H1 (cell line): ENCODE measurements at regions not wholly inside any gene's neighbourhood (a gene's known extent, or its start where the extent isn't known, plus 50 kb on each side); places are given as distances from the start of the nearest gene placed in this dataset.

Experiments
- CTCF ChIA-PET: fragments of 300-600 bp; sonication (Branson Sonifier 250); formaldehyde crosslinking; loops from one replicate; lab custom pipeline; 2021; ENCODE audit not compliant: partially characterized antibody; lab: Charles Lee
- POLR2A ChIA-PET: fragments of 300-600 bp; sonication (Branson Sonifier 250); formaldehyde crosslinking; loops from one replicate; lab custom pipeline; 2021; ENCODE audit warnings: inconsistent platforms; ENCODE audit not compliant: partially characterized antibody; lab: Charles Lee
- DNase-seq, 2 experiments: peaks; one replicate each; pipeline versions ENCODE4 v3.0.0 to v3.0.0-alpha.2; 2010 to 2022; ENCODE audit warnings: low spot score in 2 of 2, low read depth in 1 of 2, mixed read lengths in 1 of 2
- FAIRE-seq: peaks from 2 replicates; lab custom pipeline; 2011; peaks lifted over from hg19 to GRCh38; lab: Jason Lieb, UNC
- H2AFZ ChIP-seq: 2 replicates; pipeline ENCODE4 v1.8.1; 2012; ENCODE audit warnings: low read length, inconsistent platforms
- H2AK5ac ChIP-seq: 2 replicates; pipeline ENCODE4 v1.6.1; 2013; ENCODE audit warnings: low read depth, low read length
- H2BK120ac ChIP-seq: replicated peaks from 2 replicates; pipeline ENCODE3; 2013; ENCODE audit warnings: low read depth, low read length, inconsistent platforms
- H2BK12ac ChIP-seq: 2 replicates; pipeline ENCODE4 v1.6.1; 2013; ENCODE audit warnings: low read depth, low read length
- H2BK15ac ChIP-seq: 2 replicates; pipeline ENCODE4 v1.6.1; 2013; ENCODE audit warnings: low read length
- H2BK20ac ChIP-seq: 2 replicates; pipeline ENCODE4 v1.6.1; 2013; ENCODE audit warnings: low read length
- H2BK5ac ChIP-seq: 2 replicates; pipeline ENCODE4 v1.6.1; 2013; ENCODE audit warnings: low read depth, low read length
- H3K14ac ChIP-seq: 2 replicates; pipeline ENCODE4 v1.6.1; 2013; ENCODE audit warnings: inconsistent platforms; ENCODE audit not compliant: insufficient read length
- H3K18ac ChIP-seq: 2 replicates; pipeline ENCODE4 v1.6.1; 2013; ENCODE audit warnings: low read length; ENCODE audit errors: extremely low read depth
- H3K23ac ChIP-seq: 2 replicates; pipeline ENCODE4 v1.6.1; 2013; ENCODE audit warnings: inconsistent platforms; ENCODE audit not compliant: insufficient read length
- H3K23me2 ChIP-seq: 2 replicates; pipeline ENCODE4 v1.6.1; 2013; ENCODE audit warnings: low read depth, low read length
- H3K27ac ChIP-seq: 2 replicates; pipeline ENCODE4 v1.6.1; 2011; ENCODE audit warnings: low read depth, low read length, inconsistent platforms
- H3K27me3 ChIP-seq, 4 experiments: replicated peaks in 1 of 4; 1 replicate in 1 of 4; 2 replicates in 3 of 4; pipeline versions ENCODE4 v1.6.1 to v1.8.1; 2011 to 2013; ENCODE audit warnings: low read length in 3 of 4, mild to moderate bottlenecking in 3 of 4, inconsistent platforms in 2 of 4, mixed read lengths in 2 of 4, moderate library complexity in 1 of 4; ENCODE audit not compliant: control insufficient read depth in 3 of 4, insufficient read depth in 3 of 4; ENCODE audit errors: extremely low read depth in 1 of 4
- H3K36me3 ChIP-seq, 4 experiments: 2 replicates each; pipeline versions ENCODE4 v1.6.1 to v1.8.1; 2011 to 2013; ENCODE audit warnings: mild to moderate bottlenecking in 4 of 4, low read length in 3 of 4, moderate library complexity in 2 of 4, control low read depth in 1 of 4, inconsistent platforms in 1 of 4; ENCODE audit not compliant: insufficient read depth in 4 of 4, control insufficient read depth in 2 of 4
- H3K4ac ChIP-seq: replicated peaks from 2 replicates; pipeline ENCODE3; 2013; ENCODE audit warnings: low read length, low read depth, mixed read lengths, inconsistent platforms; ENCODE audit not compliant: insufficient read length
- H3K4me1 ChIP-seq, 4 experiments: replicated peaks in 1 of 4; 1 replicate in 1 of 4; 2 replicates in 3 of 4; pipeline versions ENCODE4 v1.6.1 to v1.8.1; 2011 to 2013; ENCODE audit warnings: low read length in 3 of 4, inconsistent platforms in 2 of 4, mixed read lengths in 1 of 4; ENCODE audit not compliant: insufficient read depth in 4 of 4, control insufficient read depth in 3 of 4
- H3K4me2 ChIP-seq, 2 experiments: 2 replicates each; pipeline versions ENCODE4 v1.6.1 to v1.8.1; 2011 to 2013; ENCODE audit warnings: low read depth in 2 of 2, low read length in 2 of 2, control low read depth in 1 of 2, inconsistent platforms in 1 of 2, mild to moderate bottlenecking in 1 of 2; ENCODE audit not compliant: insufficient read depth in 1 of 2
- H3K4me3 ChIP-seq, 4 experiments: fragments of 200-600, 300-600 bp in 1 of 4; sonication (generic), shearing (Covaris generic), sonication (Bioruptor Twin) in 1 of 4; 2 replicates each; pipeline versions ENCODE4 v1.5.1 to v1.8.1; 2011 to 2016; ENCODE audit warnings: low read length in 4 of 4, low read depth in 3 of 4, control low read depth in 2 of 4, inconsistent platforms in 2 of 4, mild to moderate bottlenecking in 2 of 4, mixed read lengths in 1 of 4, moderate library complexity in 1 of 4; ENCODE audit not compliant: insufficient read depth in 2 of 4; ENCODE audit errors: extremely low read depth in 1 of 4
- H3K56ac ChIP-seq: replicated peaks from 2 replicates; pipeline ENCODE3; 2013; ENCODE audit warnings: low read depth, mild to moderate bottlenecking, mixed read lengths, low read length, inconsistent platforms; ENCODE audit not compliant: insufficient read length
- H3K79me1 ChIP-seq: 2 replicates; pipeline ENCODE4 v1.6.1; 2013; ENCODE audit warnings: low read depth, low read length, control low read depth
- H3K79me2 ChIP-seq, 2 experiments: 2 replicates each; pipeline versions ENCODE4 v1.6.1 to v1.8.1; 2012 to 2013; ENCODE audit warnings: low read length in 2 of 2, mild to moderate bottlenecking in 2 of 2, inconsistent platforms in 1 of 2; ENCODE audit not compliant: insufficient read depth in 2 of 2, control insufficient read depth in 1 of 2
- H3K9ac ChIP-seq, 4 experiments: replicated peaks in 1 of 4; 1 replicate in 1 of 4; 2 replicates in 3 of 4; pipeline versions ENCODE4 v1.6.1 to v1.8.1; 2011 to 2013; ENCODE audit warnings: low read depth in 3 of 4, low read length in 3 of 4, control low read depth in 2 of 4, mild to moderate bottlenecking in 2 of 4, moderate library complexity in 2 of 4, inconsistent platforms in 1 of 4; ENCODE audit errors: extremely low read depth in 1 of 4
- H3K9me3 ChIP-seq, 2 experiments: 2 replicates each; pipeline versions ENCODE4 v1.6.1 to v1.8.1; 2012 to 2013; ENCODE audit warnings: mild to moderate bottlenecking in 2 of 2, moderate library complexity in 2 of 2, control low read depth in 1 of 2, inconsistent platforms in 1 of 2, low read depth in 1 of 2, low read length in 1 of 2, mixed read lengths in 1 of 2; ENCODE audit not compliant: insufficient read depth in 2 of 2
- H4K20me1 ChIP-seq, 2 experiments: replicated peaks in 1 of 2; 2 replicates each; pipeline versions ENCODE3 to v1.8.1; 2011 to 2013; ENCODE audit warnings: inconsistent platforms in 2 of 2, low read length in 2 of 2, mild to moderate bottlenecking in 1 of 2; ENCODE audit not compliant: insufficient read depth in 2 of 2, control insufficient read depth in 1 of 2
- H4K5ac ChIP-seq: 2 replicates; pipeline ENCODE4 v1.6.1; 2013; ENCODE audit warnings: low read length, low read depth, mixed read lengths, inconsistent platforms; ENCODE audit not compliant: insufficient read length
- H4K8ac ChIP-seq: 2 replicates; pipeline ENCODE4 v1.8.0; 2013; ENCODE audit warnings: mild to moderate bottlenecking, moderate library complexity, low read length, inconsistent platforms; ENCODE audit not compliant: insufficient read depth; ENCODE audit errors: extremely low read depth
- H4K91ac ChIP-seq: replicated peaks from 2 replicates; pipeline ENCODE3; 2013; ENCODE audit warnings: low read length, mixed read lengths, inconsistent platforms; ENCODE audit not compliant: insufficient read length
- BCL11A ChIP-seq, 2 experiments: IDR thresholded peaks; one replicate each; pipeline ENCODE4 v1.6.1; 2011; ENCODE audit warnings: low read depth in 2 of 2, low read length in 2 of 2, mild to moderate bottlenecking in 2 of 2
- CHD1 ChIP-seq: IDR thresholded peaks from 2 replicates; pipeline ENCODE4 v1.6.1; 2012; ENCODE audit warnings: low read depth, low read length, improper control_type of control experiment
- FOSL1 ChIP-seq: IDR thresholded peaks from 2 replicates; pipeline ENCODE4 v1.6.1; 2011; ENCODE audit warnings: mild to moderate bottlenecking, low read depth, low read length, moderate library complexity; ENCODE audit not compliant: insufficient read depth
- KDM5A ChIP-seq: fragments of 200-600 bp; IDR thresholded peaks from 2 replicates; pipeline ENCODE4 v1.7.1; 2012; ENCODE audit warnings: mild to moderate bottlenecking, low read length, inconsistent platforms, mixed read lengths
- POLR2A ChIP-seq, 2 experiments: IDR thresholded peaks; 1 replicate in 1 of 2; 2 replicates in 1 of 2; pipeline ENCODE4 v1.6.1; 2011; ENCODE audit warnings: low read depth in 2 of 2, low read length in 2 of 2, mild to moderate bottlenecking in 2 of 2; ENCODE audit errors: control extremely low read depth in 1 of 2
- POU5F1 ChIP-seq: IDR thresholded peaks from 2 replicates; pipeline ENCODE4 v1.6.1; 2011; ENCODE audit warnings: low read depth, mild to moderate bottlenecking, low read length, moderate library complexity
- SIX5 ChIP-seq: IDR thresholded peaks from 2 replicates; pipeline ENCODE4 v1.6.1; 2011; ENCODE audit warnings: mild to moderate bottlenecking, low read depth, low read length
- SP1 ChIP-seq: IDR thresholded peaks from 2 replicates; pipeline ENCODE4 v1.6.1; 2011; ENCODE audit warnings: low read depth, low read length
- SP4 ChIP-seq: IDR thresholded peaks from 2 replicates; pipeline ENCODE4 v1.6.1; 2012; ENCODE audit warnings: low read length, inconsistent platforms
- TCF12 ChIP-seq: IDR thresholded peaks from 2 replicates; pipeline ENCODE4 v1.6.1; 2011; ENCODE audit warnings: low read depth, mild to moderate bottlenecking, low read length
- WGBS, 2 experiments: shearing (Covaris generic) in 1 of 2; methylation state at CpG; one replicate each; pipeline versions ENCODE4 v1.1.6 to v1.1.7; 2013 to 2015; ENCODE audit warnings: low lambda C conversion rate in 2 of 2, mixed read lengths in 2 of 2, inconsistent platforms in 1 of 2, low coverage in 1 of 2, missing lambda C conversion rate in 1 of 2; ENCODE audit not compliant: insufficient replicate concordance in 2 of 2, insufficient coverage in 1 of 2, insufficient read length in 1 of 2; ENCODE audit errors: extremely low coverage in 1 of 2, missing lambda C conversion rate in 1 of 2; 5-methylcytosine and 5-hydroxymethylcytosine counted together

- Histone ChIP-seq H2BK20ac (no peak overlapping the region), H3K4ac (no peak overlapping the region), H4K5ac (no peak overlapping the region), H2BK5ac (no peak overlapping the region; the same call in 1 of the 2 replicates), H2BK15ac (no peak overlapping the region), H4K91ac (no peak overlapping the region), H2AK5ac (no peak overlapping the region), H2BK12ac (0 out of 2 replicates have a peak overlapping the region, but pooled peaks have one; percentile 17), H3K36me3 (no peaks in the 10 kb centered on the region), H3K56ac (no peak overlapping the region), H3K9me3 (no peaks in the 10 kb centered on the region), H4K20me1 (no peaks in the 10 kb centered on the region), H3K9ac (no peak overlapping the region), H3K18ac (peak overlapping the region; percentile 4; the same call in 1 of the 2 replicates), H3K79me1 (no peaks in the 10 kb centered on the region), H3K23ac (no peak overlapping the region), H3K14ac (no peak overlapping the region), H3K79me2 (no peaks in the 10 kb centered on the region), H3K27ac (no peak overlapping the region), H3K4me3 (no peak overlapping the region), H2AFZ (no peak overlapping the region), H3K27me3 (no peaks in the 10 kb centered on the region), H3K4me2 (peak overlapping the region in 1 of 2 experiments; percentile 39; a peak in 1 of 4 replicates), H4K8ac (no peak overlapping the region), H2BK120ac (no peak overlapping the region), H3K23me2 (no peaks in the 10 kb centered on the region), H3K4me1 (peaks cover 0 to 6% (median 3%) of the 10 kb centered on the region in 4 experiments; a peak in 4 of 7 replicates)
- 71% methylated on average over 6 of the region's 7 CpGs; no CpG with 5 or more reads in 1 of the 2 experiments for WGBS, 2 experiments
- peak in 1 of 2 experiments; percentile 38 for DNase-seq
- CTCF ChIA-PET, result interaction anchor here (0.7 to 3.9 kb wide), 4 partner anchors 101 to 202 kb away, joined by 3 to 13 read pairs (median 3); partner anchors contain the start of gene EFNB1
- peak; percentile 48 for FAIRE-seq
- POLR2A ChIA-PET, result interaction anchor here (0.6 to 1.1 kb wide), 3 partner anchors 8 to 118 kb away, joined by 3 read pairs; no protein-coding TSS in a partner anchor
- TF ChIP-seq BCL11A (IDR thresholded peaks at IDR 0.05; ENCODE audit: low read depth in 2 of 2, low read length in 2 of 2) (no peak), SIX5 (no peak), CHD1 (no peak), POU5F1 (no peak), FOSL1 (no peak), SP1 (no peak), SP4 (no peak), TCF12 (no peak), KDM5A (no peak), POLR2A (IDR thresholded peaks at IDR 0.05; ENCODE audit: control extremely low read depth in 1 of 2, low read depth in 2 of 2, low read length in 2 of 2) (no peak)
These were observed 135.5 kb downstream of the PJA1 start for GRCh38 chrX:69029771-69030170.
